OCI-LY7 (cell line): ENCODE measurements at regions not wholly inside any gene's neighbourhood (a gene's known extent, or its start where the extent isn't known, plus 50 kb on each side); places are given as distances from the start of the nearest gene placed in this dataset.

Experiments
- BruUV-seq: library from RNA; stranded (reverse); fragments of 400-500 nt; replicated peaks from 2 replicates; lab custom pipeline; 2021; lab: Mats Ljungman, UMichigan
- CTCF ChIA-PET: fragments of 300-600 bp; sonication (Branson Sonifier 250); formaldehyde crosslinking; loops from one replicate; lab custom pipeline; 2022; ENCODE audit warnings: antibody characterized with exemption; ENCODE audit not compliant: unreplicated experiment; lab: Charles Lee
- POLR2A ChIA-PET: fragments of 300-600 bp; sonication (Branson Sonifier 250); formaldehyde crosslinking; loops from one replicate; lab custom pipeline; 2022; ENCODE audit warnings: antibody characterized with exemption; lab: Charles Lee
- DNase-seq: peaks from one replicate; pipeline ENCODE4 v3.0.0-alpha.2; 2015; ENCODE audit warnings: low spot score
- H2AFZ ChIP-seq: fragments of 200-600 bp; sonication (generic), shearing (Covaris generic); 2 replicates; pipeline ENCODE4 v1.6.1; 2014; ENCODE audit warnings: mild to moderate bottlenecking, antibody characterized with exemption, low read length, moderate library complexity
- H3K27ac ChIP-seq: fragments of 200-600 bp; sonication (generic); 2 replicates; pipeline ENCODE4 v1.5.1; 2014; ENCODE audit warnings: mixed run types, low read depth, mild to moderate bottlenecking, moderate library complexity, low read length, inconsistent platforms; ENCODE audit not compliant: poor library complexity, severe bottlenecking
- H3K36me3 ChIP-seq: fragments of 200-600 bp; sonication (generic); 2 replicates; pipeline ENCODE4 v1.6.1; 2014; ENCODE audit warnings: mild to moderate bottlenecking, antibody characterized with exemption, low read length, moderate library complexity, mixed read lengths; ENCODE audit not compliant: insufficient read depth
- H3K4me1 ChIP-seq: fragments of 200-600 bp; sonication (generic); 2 replicates; pipeline ENCODE4 v1.5.1; 2014; ENCODE audit warnings: mild to moderate bottlenecking, low read length; ENCODE audit not compliant: insufficient read depth, poor library complexity, severe bottlenecking
- H3K4me2 ChIP-seq: fragments of 200-600 bp; sonication (generic); 2 replicates; pipeline ENCODE4 v1.6.1; 2014; ENCODE audit warnings: mild to moderate bottlenecking, low read length
- H3K4me3 ChIP-seq: fragments of 200-600 bp; sonication (generic); 2 replicates; pipeline ENCODE4 v1.5.1; 2014; ENCODE audit warnings: mild to moderate bottlenecking, low read depth, low read length; ENCODE audit not compliant: poor library complexity, severe bottlenecking
- H3K79me2 ChIP-seq: fragments of 200-600 bp; sonication (generic); 2 replicates; pipeline ENCODE4 v1.6.1; 2016; ENCODE audit warnings: low read depth, mild to moderate bottlenecking, low read length, moderate library complexity, mixed read lengths; ENCODE audit not compliant: insufficient read depth
- H3K9me2 ChIP-seq: fragments of 200-600 bp; sonication (generic); 2 replicates; pipeline ENCODE4 v1.6.1; 2016; ENCODE audit warnings: mild to moderate bottlenecking, low read length, mixed read lengths; ENCODE audit not compliant: insufficient read depth
- H3K9me3 ChIP-seq: fragments of 200-600 bp; sonication (generic); 2 replicates; pipeline ENCODE4 v1.6.1; 2014; ENCODE audit warnings: mild to moderate bottlenecking, mixed run types, low read length, mixed read lengths
- H4K20me1 ChIP-seq: fragments of 200-600 bp; sonication (generic); 2 replicates; pipeline ENCODE4 v1.6.1; 2014; ENCODE audit warnings: mild to moderate bottlenecking, antibody characterized with exemption, low read length, moderate library complexity, mixed read lengths; ENCODE audit not compliant: insufficient read depth
- CTCF ChIP-seq: fragments of 200-600 bp; sonication (generic); conservative IDR thresholded peaks from 2 replicates; pipeline ENCODE4 v1.5.1; 2014; ENCODE audit warnings: mild to moderate bottlenecking, antibody characterized with exemption, low read length, moderate library complexity, mixed read lengths
- EZH2phosphoT487 ChIP-seq: fragments of 200-600 bp; sonication (generic); IDR thresholded peaks from 2 replicates; pipeline ENCODE4 v1.6.1; 2018; ENCODE audit warnings: low read depth, borderline replicate concordance, mild to moderate bottlenecking, mixed run types, antibody characterized with exemption, low read length, moderate library complexity, mixed read lengths
- intact Hi-C: fragments of 100-400 bp; cut with micrococcal nuclease; formaldehyde crosslinking; loops from one replicate; pipeline ENCODE4 v1.10.0; 2022; ENCODE audit not compliant: unreplicated experiment

- Histone ChIP-seq H3K4me1 (peaks cover 9% of the 10 kb centered on the region), H2AFZ (0 out of 2 replicates have a peak overlapping the region, but pooled peaks have one; percentile 42), H3K4me2 (no peak overlapping the region), H3K9me3 (peaks cover 15% of the 10 kb centered on the region; the same call in 1 of the 2 replicates), H3K36me3 (no peaks in the 10 kb centered on the region; the same call in 1 of the 2 replicates), H3K79me2 (no peaks in the 10 kb centered on the region), H3K9me2 (no peaks in the 10 kb centered on the region), H3K4me3 (no peak overlapping the region), H3K27ac (no peak overlapping the region), H4K20me1 (no peaks in the 10 kb centered on the region)
- intact Hi-C loops, result no loop called here
- ChIA-PET POLR2A (interaction anchor here (0.9 kb wide), 1 partner anchor 10 kb away, joined by 4 read pairs; no protein-coding TSS in a partner anchor), CTCF (no interaction called here)
- no peak for DNase-seq
- TF ChIP-seq EZH2phosphoT487 (no peak), CTCF (no peak)
- no TSS peak for BruUV-seq
Measured at GRCh38 chr11:26891501-26891900, 102.4 kb upstream of the FIBIN start.

- no peak overlapping the region for H3K4me2 ChIP-seq
- H3K27ac ChIP-seq, result no peak overlapping the region
- H3K79me2 ChIP-seq, result no peaks in the 10 kb centered on the region
- ChIA-PET POLR2A (interaction anchor here (0.6 to 1.5 kb wide), 2 partner anchors 16 to 68 kb away, joined by 3 to 4 read pairs; no protein-coding TSS in a partner anchor), CTCF (no interaction called here)
- no peaks in the 10 kb centered on the region for H4K20me1 ChIP-seq
- no TSS peak for BruUV-seq
- peaks cover 10% of the 10 kb centered on the region; the same call in 1 of the 2 replicates for H3K9me3 ChIP-seq
- intact Hi-C loops, result no loop called here
- TF ChIP-seq CTCF (no peak), EZH2phosphoT487 (no peak)
- H3K36me3 ChIP-seq, result no peaks in the 10 kb centered on the region; the same call in 1 of the 2 replicates
- H2AFZ ChIP-seq, result no peak overlapping the region
- DNase-seq, result no peak
- no peak overlapping the region for H3K4me3 ChIP-seq
- peaks cover under 1% of the 10 kb centered on the region for H3K4me1 ChIP-seq
- no peaks in the 10 kb centered on the region for H3K9me2 ChIP-seq
Measured at GRCh38 chr11:26896719-26897118, 97.2 kb upstream of the FIBIN start.

GRCh38 chr11:26898799-26899198 lies 95.1 kb upstream of the FIBIN start:
- H3K79me2 ChIP-seq, result no peaks in the 10 kb centered on the region
- H2AFZ ChIP-seq, result no peak overlapping the region; the same call in 1 of the 2 replicates
- H3K4me2 ChIP-seq, result no peak overlapping the region
- intact Hi-C loops, result no loop called here
- no peak for DNase-seq
- no peaks in the 10 kb centered on the region; the same call in 1 of the 2 replicates for H3K36me3 ChIP-seq
- peaks cover 10% of the 10 kb centered on the region; the same call in 1 of the 2 replicates for H3K9me3 ChIP-seq
- no TSS peak for BruUV-seq
- POLR2A ChIA-PET, result interaction anchor here (0.7 kb wide), 1 partner anchor 18 kb away, joined by 4 read pairs; no protein-coding TSS in a partner anchor
- no peaks in the 10 kb centered on the region for H4K20me1 ChIP-seq
- CTCF ChIA-PET, result no interaction called here
- TF ChIP-seq CTCF, result no peak
- TF ChIP-seq EZH2phosphoT487, result no peak
- H3K9me2 ChIP-seq, result no peaks in the 10 kb centered on the region
- H3K27ac ChIP-seq, result no peak overlapping the region
- H3K4me1 ChIP-seq, result peaks cover 3% of the 10 kb centered on the region
- no peak overlapping the region for H3K4me3 ChIP-seq
